HEK293 (cell line): ENCODE measurements at regions not wholly inside any gene's neighbourhood (a gene's known extent, or its start where the extent isn't known, plus 50 kb on each side); places are given as distances from the start of the nearest gene placed in this dataset.

ENCODE experiments used
- CTCF ChIA-PET: fragments of 350-600 bp; formaldehyde crosslinking; extraction: SDS; loops from one replicate; lab custom pipeline; 2021; ENCODE audit warnings: antibody characterized with exemption; lab: Yijun Ruan, JAX
- POLR2A ChIA-PET: fragments of 300-600 bp; formaldehyde crosslinking; extraction: SDS; loops from one replicate; lab custom pipeline; 2020; ENCODE audit warnings: antibody characterized with exemption, inconsistent platforms; lab: Yijun Ruan, JAX
- H3K27ac ChIP-seq: fragments of 200-500 bp; sonication (Bioruptor generic); 2 replicates; pipeline ENCODE4 v1.5.1; 2014; ENCODE audit warnings: low read depth, low read length, control low read depth, inconsistent platforms; ENCODE audit errors: extremely low read depth
- H3K36me3 ChIP-seq, 2 experiments: fragments of 200-500 bp in 1 of 2; sonication (Bioruptor generic) in 1 of 2; 1 replicate in 1 of 2; 2 replicates in 1 of 2; pipeline ENCODE4 v1.5.1; 2014 to 2017; ENCODE audit warnings: inconsistent platforms in 2 of 2, low read length in 2 of 2; ENCODE audit not compliant: control insufficient read depth in 2 of 2, insufficient read depth in 1 of 2
- H3K4me1 ChIP-seq: fragments of 200-500 bp; sonication (Bioruptor generic); 2 replicates; pipeline ENCODE4 v1.5.1; 2014; ENCODE audit warnings: mild to moderate bottlenecking, low read length, inconsistent platforms; ENCODE audit not compliant: control insufficient read depth, insufficient read depth
- H3K4me3 ChIP-seq: 2 replicates; pipeline ENCODE4 v1.5.1; 2011; ENCODE audit warnings: low read depth, mild to moderate bottlenecking, control low read depth, low read length, moderate library complexity
- H3K9me3 ChIP-seq: fragments of 200-500 bp; sonication (Bioruptor generic); 2 replicates; pipeline ENCODE4 v1.5.1; 2014; ENCODE audit warnings: low read depth, low read length, inconsistent platforms; ENCODE audit not compliant: control insufficient read depth, insufficient read depth
- GLI2 ChIP-seq: fragments of 450-650 bp; formaldehyde crosslinking; IDR thresholded peaks from 2 replicates; pipeline ENCODE4; 2017; ENCODE audit warnings: missing biosample characterization, missing genetic modification characterization, low read depth, borderline replicate concordance
- GLIS1 ChIP-seq: fragments of 450-650 bp; formaldehyde crosslinking; IDR thresholded peaks from 2 replicates; pipeline ENCODE4 v1.5.1; 2016; ENCODE audit warnings: missing biosample characterization, missing genetic modification characterization
- IKZF3 ChIP-seq: fragments of 450-650 bp; IDR thresholded peaks from 2 replicates; pipeline ENCODE4 v1.5.0; 2018; ENCODE audit warnings: missing biosample characterization, mild to moderate bottlenecking, missing genetic modification characterization, moderate library complexity
- REPIN1 ChIP-seq: fragments of 450-650 bp; formaldehyde crosslinking; IDR thresholded peaks from 2 replicates; pipeline ENCODE4 v1.5.1; 2017; ENCODE audit warnings: missing biosample characterization, missing genetic modification characterization, low read depth
- REST ChIP-seq: fragments of 450-650 bp; formaldehyde crosslinking; IDR thresholded peaks from 2 replicates; pipeline ENCODE4 v1.5.1; 2016; ENCODE audit warnings: missing biosample characterization, missing genetic modification characterization
- ZBTB21 ChIP-seq: fragments of 450-650 bp; formaldehyde crosslinking; IDR thresholded peaks from 2 replicates; pipeline ENCODE4 v1.5.1; 2017; ENCODE audit warnings: missing biosample characterization, missing genetic modification characterization
- ZNF138 ChIP-seq: fragments of 450-650 bp; formaldehyde crosslinking; IDR thresholded peaks from 2 replicates; pipeline ENCODE4 v1.5.1; 2016; ENCODE audit warnings: missing biosample characterization, missing genetic modification characterization, borderline replicate concordance
- ZNF146 ChIP-seq: fragments of 450-650 bp; formaldehyde crosslinking; IDR thresholded peaks from 2 replicates; pipeline ENCODE4 v1.5.1; 2016; ENCODE audit warnings: missing biosample characterization, missing genetic modification characterization
- ZNF174 ChIP-seq: fragments of 450-650 bp; formaldehyde crosslinking; IDR thresholded peaks from 2 replicates; pipeline ENCODE4 v1.5.0; 2017; ENCODE audit warnings: missing biosample characterization, mild to moderate bottlenecking, missing genetic modification characterization
- ZNF202 ChIP-seq: fragments of 450-650 bp; formaldehyde crosslinking; IDR thresholded peaks from 2 replicates; pipeline ENCODE4 v1.5.1; 2016; ENCODE audit warnings: missing biosample characterization, missing genetic modification characterization, borderline replicate concordance
- ZNF211 ChIP-seq: fragments of 450-650 bp; formaldehyde crosslinking; IDR thresholded peaks from 2 replicates; pipeline ENCODE4 v1.5.1; 2016; ENCODE audit warnings: low read depth, missing biosample characterization, missing genetic modification characterization
- ZNF24 ChIP-seq: fragments of 450-650 bp; formaldehyde crosslinking; IDR thresholded peaks from 2 replicates; pipeline ENCODE4 v1.5.1; 2016; ENCODE audit warnings: missing biosample characterization, missing genetic modification characterization
- ZNF311 ChIP-seq: fragments of 450-650 bp; formaldehyde crosslinking; IDR thresholded peaks from 2 replicates; pipeline ENCODE4 v1.5.1; 2017; ENCODE audit warnings: missing biosample characterization, missing genetic modification characterization, borderline replicate concordance
- ZNF324 ChIP-seq: fragments of 450-650 bp; formaldehyde crosslinking; IDR thresholded peaks from 2 replicates; pipeline ENCODE4 v1.5.1; 2016; ENCODE audit warnings: missing biosample characterization, missing genetic modification characterization
- ZNF341 ChIP-seq: fragments of 450-650 bp; formaldehyde crosslinking; IDR thresholded peaks from 2 replicates; pipeline ENCODE4; 2016; ENCODE audit warnings: low read depth, missing biosample characterization, missing genetic modification characterization
- ZNF37A ChIP-seq: fragments of 450-650 bp; IDR thresholded peaks from 2 replicates; pipeline ENCODE4 v1.5.1; 2018; ENCODE audit warnings: missing biosample characterization, missing genetic modification characterization
- ZNF530 ChIP-seq: fragments of 450-650 bp; formaldehyde crosslinking; IDR thresholded peaks from 2 replicates; pipeline ENCODE4 v1.5.1; 2016; ENCODE audit warnings: low read depth, missing biosample characterization, missing genetic modification characterization
- ZNF645 ChIP-seq: fragments of 450-650 bp; formaldehyde crosslinking; IDR thresholded peaks from 2 replicates; pipeline ENCODE4; 2016; ENCODE audit warnings: missing biosample characterization, missing genetic modification characterization
- ZNF692 ChIP-seq: fragments of 450-650 bp; formaldehyde crosslinking; IDR thresholded peaks from 2 replicates; pipeline ENCODE4 v1.5.1; 2016; ENCODE audit warnings: missing biosample characterization, missing genetic modification characterization
- ZNF701 ChIP-seq: fragments of 450-650 bp; formaldehyde crosslinking; IDR thresholded peaks from 2 replicates; pipeline ENCODE4 v1.5.1; 2016; ENCODE audit warnings: missing biosample characterization, missing genetic modification characterization
- ZNF747 ChIP-seq: fragments of 450-650 bp; formaldehyde crosslinking; IDR thresholded peaks from 2 replicates; pipeline ENCODE4 v1.5.1; 2016; ENCODE audit warnings: missing biosample characterization, missing genetic modification characterization
- ZNF76 ChIP-seq: fragments of 450-650 bp; formaldehyde crosslinking; IDR thresholded peaks from 2 replicates; pipeline ENCODE4; 2016; ENCODE audit warnings: low read depth, missing biosample characterization, missing genetic modification characterization, borderline replicate concordance
- ZNF777 ChIP-seq: fragments of 450-650 bp; formaldehyde crosslinking; IDR thresholded peaks from 2 replicates; pipeline ENCODE4 v1.5.1; 2017; ENCODE audit warnings: missing biosample characterization, missing genetic modification characterization, borderline replicate concordance
- TF ChIP-seq, protein P1 (sequence below): fragments of 450-650 bp; formaldehyde crosslinking; IDR thresholded peaks from 2 replicates; pipeline ENCODE4 v1.5.1; 2016; ENCODE audit warnings: missing biosample characterization, missing genetic modification characterization
- TF ChIP-seq, protein P2 (sequence below): fragments of 450-650 bp; formaldehyde crosslinking; optimal IDR thresholded peaks from 2 replicates; pipeline ENCODE3; 2016; ENCODE audit warnings: missing biosample characterization, mild to moderate bottlenecking, missing genetic modification characterization

GRCh38 chr14:22149058-22149457 is 440.0 kb downstream of the DAD1 start:
- H3K4me1 ChIP-seq = no peaks in the 10 kb centered on the region

DNA sequence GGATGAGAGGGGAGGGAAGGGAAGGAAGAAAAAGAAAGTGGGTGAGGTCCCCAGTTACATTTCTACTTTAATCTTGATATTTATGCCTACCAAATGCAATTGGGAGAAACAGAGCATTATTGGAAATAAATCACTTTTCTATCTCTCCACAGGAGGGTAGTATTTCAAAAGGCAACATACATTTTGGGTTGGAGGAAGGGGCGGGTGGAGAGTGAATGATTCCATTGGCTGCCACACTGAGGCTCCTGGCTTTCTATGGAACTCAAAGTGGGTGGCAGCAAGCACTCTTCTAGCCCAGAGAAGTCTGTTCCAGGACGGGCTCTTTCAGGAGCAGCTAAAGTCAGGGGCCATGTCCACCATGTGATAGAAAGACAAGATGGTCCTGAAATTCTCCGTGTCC is 441.3 kb downstream of the DAD1 start:
- Histone ChIP-seq H3K36me3 (no peaks in the 10 kb centered on the region), H3K4me1 (no peaks in the 10 kb centered on the region), H3K9me3 (0 out of 2 replicates have a peak, but pooled peaks cover 2% of the 10 kb centered on the region)
- POLR2A ChIA-PET = no interaction called here
- CTCF ChIA-PET = no interaction called here
- TF ChIP-seq ZNF138 (tag by site-specific recombination) (no peak), ZNF530 (tag by site-specific recombination) (no peak), ZNF645 (tag by site-specific recombination) (no peak), ZNF777 (tag by site-specific recombination) (no peak), ZNF174 (tag by site-specific recombination) (no peak), ZNF37A (no peak), ZNF747 (tag by site-specific recombination) (no peak), GLIS1 (no peak), ZBTB21 (no peak), REPIN1 (tag by site-specific recombination) (no peak), ZNF701 (no peak)
- TF ChIP-seq, all 188 proteins: peak for 0
- Histone ChIP-seq H3K4me3 (no peak overlapping the region), H3K27ac (no peak overlapping the region)

More at GRCh38 chr14:22149058-22149457, 440.0 kb downstream of the DAD1 start:
- ChIA-PET POLR2A (no interaction called here), CTCF (interaction anchor here (0.6 to 1.3 kb wide), 3 partner anchors 43 to 235 kb away, joined by 3 read pairs; no protein-coding TSS in a partner anchor)
- Histone ChIP-seq H3K36me3 (no peaks in the 10 kb centered on the region), H3K27ac (no peak overlapping the region), H3K9me3 (0 out of 2 replicates have a peak, but pooled peaks cover 2% of the 10 kb centered on the region), H3K4me3 (no peak overlapping the region)
- TF ChIP-seq, protein P1, sequence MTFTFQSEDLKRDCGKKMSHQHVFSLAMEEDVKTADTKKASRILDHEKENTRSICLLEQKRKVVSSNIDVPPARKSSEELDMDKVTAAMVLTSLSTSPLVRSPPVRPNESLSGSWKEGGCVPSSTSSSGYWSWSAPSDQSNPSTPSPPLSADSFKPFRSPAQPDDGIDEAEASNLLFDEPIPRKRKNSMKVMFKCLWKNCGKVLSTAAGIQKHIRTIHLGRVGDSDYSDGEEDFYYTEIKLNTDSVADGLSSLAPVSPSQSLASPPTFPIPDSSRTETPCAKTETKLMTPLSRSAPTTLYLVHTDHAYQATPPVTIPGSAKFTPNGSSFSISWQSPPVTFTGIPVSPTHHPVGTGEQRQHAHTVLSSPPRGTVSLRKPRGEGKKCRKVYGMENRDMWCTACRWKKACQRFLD (tag by site-specific recombination) = no peak
- TF ChIP-seq ZNF341 (tag by site-specific recombination) (no peak), ZNF202 (tag by site-specific recombination) (no peak)

DNA sequence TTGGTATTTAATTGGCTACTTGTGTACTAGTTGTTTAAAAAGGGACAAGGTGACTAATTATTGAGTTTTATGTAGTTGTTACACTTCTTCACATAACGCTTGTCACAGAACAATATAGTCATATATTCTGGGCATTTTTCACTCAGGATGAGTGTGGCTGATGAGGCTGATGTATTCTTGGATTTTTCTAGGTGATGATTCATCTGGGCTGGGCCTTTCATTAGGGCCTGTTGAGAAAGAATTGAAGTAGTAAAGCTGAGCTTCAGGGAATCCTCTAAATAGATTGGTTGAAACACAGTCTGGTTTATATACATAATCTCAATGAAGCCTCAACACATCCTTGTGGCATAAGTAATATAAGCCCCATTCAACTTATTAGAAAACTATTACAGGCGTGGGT is 445.7 kb downstream of the DAD1 start:
- no peaks in the 10 kb centered on the region for H3K36me3 ChIP-seq
- no peak overlapping the region for H3K4me3 ChIP-seq
- ChIA-PET POLR2A (no interaction called here), CTCF (interaction anchor here (0.7 to 1.1 kb wide), 3 partner anchors 11 to 43 kb away, joined by 3 read pairs; no protein-coding TSS in a partner anchor)
- H3K9me3 ChIP-seq = no peaks in the 10 kb centered on the region
- no peak overlapping the region for H3K27ac ChIP-seq
- H3K4me1 ChIP-seq = no peaks in the 10 kb centered on the region
- TF ChIP-seq REST (tag by site-specific recombination) = no peak
- no peak for TF ChIP-seq IKZF3 (tag by site-specific recombination)
- no peak for TF ChIP-seq ZNF146
- TF ChIP-seq ZNF174 (tag by site-specific recombination) = no peak
- no peak for TF ChIP-seq ZNF211
- TF ChIP-seq ZNF24 (tag by site-specific recombination) = no peak
- no peak for TF ChIP-seq ZNF324 (tag by site-specific recombination)
- TF ChIP-seq, protein P2, sequence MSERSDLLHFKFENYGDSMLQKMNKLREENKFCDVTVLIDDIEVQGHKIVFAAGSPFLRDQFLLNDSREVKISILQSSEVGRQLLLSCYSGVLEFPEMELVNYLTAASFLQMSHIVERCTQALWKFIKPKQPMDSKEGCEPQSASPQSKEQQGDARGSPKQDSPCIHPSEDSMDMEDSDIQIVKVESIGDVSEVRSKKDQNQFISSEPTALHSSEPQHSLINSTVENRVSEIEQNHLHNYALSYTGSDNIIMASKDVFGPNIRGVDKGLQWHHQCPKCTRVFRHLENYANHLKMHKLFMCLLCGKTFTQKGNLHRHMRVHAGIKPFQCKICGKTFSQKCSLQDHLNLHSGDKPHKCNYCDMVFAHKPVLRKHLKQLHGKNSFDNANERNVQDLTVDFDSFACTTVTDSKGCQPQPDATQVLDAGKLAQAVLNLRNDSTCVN (tag by site-specific recombination) = no peak
- no peak for TF ChIP-seq ZNF311 (tag by site-specific recombination)
- TF ChIP-seq ZNF692 = no peak
- TF ChIP-seq GLI2 = no peak
- no peak for TF ChIP-seq ZNF76 (tag by site-specific recombination)
